HG02763 (cell line): ENCODE measurements at regions not wholly inside any gene's neighbourhood (a gene's known extent, or its start where the extent isn't known, plus 50 kb on each side); places are given as distances from the start of the nearest gene placed in this dataset.

Experiments
- ATAC-seq: cut with Tn5 transposase; IDR thresholded peaks from one replicate; pipeline ENCODE4 v1.9.1; 2021; ENCODE audit warnings: mild to moderate bottlenecking, moderate library complexity; ENCODE audit not compliant: unreplicated experiment

- no peak for ATAC-seq
Observed at GRCh38 chr2:152883951-152884487, 165.6 kb downstream of the ARL6IP6 start.

DNA sequence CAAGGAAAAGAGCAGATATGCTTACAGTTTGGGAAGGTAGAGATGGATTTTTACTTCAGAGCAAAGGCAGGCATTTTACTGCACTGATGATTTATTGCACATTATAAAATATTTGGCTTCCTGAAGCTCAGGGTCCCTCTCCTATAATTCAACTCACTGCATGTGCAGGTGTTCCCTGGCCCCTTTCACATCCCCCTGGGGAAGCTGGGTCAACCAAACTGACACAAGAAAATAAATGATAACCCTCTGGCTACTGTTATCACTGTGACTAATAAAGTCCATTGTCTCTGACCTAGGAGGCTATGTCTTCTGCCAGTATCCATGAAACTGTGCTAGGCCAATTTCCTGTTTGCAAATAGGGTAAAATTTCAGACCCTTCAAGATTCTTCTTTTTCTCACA, 163.1 kb downstream of the ARL6IP6 start:
- ATAC-seq: no peak

- no peak for ATAC-seq
Observed at GRCh38 chr2:152879275-152879674, 160.9 kb downstream of the ARL6IP6 start.

DNA sequence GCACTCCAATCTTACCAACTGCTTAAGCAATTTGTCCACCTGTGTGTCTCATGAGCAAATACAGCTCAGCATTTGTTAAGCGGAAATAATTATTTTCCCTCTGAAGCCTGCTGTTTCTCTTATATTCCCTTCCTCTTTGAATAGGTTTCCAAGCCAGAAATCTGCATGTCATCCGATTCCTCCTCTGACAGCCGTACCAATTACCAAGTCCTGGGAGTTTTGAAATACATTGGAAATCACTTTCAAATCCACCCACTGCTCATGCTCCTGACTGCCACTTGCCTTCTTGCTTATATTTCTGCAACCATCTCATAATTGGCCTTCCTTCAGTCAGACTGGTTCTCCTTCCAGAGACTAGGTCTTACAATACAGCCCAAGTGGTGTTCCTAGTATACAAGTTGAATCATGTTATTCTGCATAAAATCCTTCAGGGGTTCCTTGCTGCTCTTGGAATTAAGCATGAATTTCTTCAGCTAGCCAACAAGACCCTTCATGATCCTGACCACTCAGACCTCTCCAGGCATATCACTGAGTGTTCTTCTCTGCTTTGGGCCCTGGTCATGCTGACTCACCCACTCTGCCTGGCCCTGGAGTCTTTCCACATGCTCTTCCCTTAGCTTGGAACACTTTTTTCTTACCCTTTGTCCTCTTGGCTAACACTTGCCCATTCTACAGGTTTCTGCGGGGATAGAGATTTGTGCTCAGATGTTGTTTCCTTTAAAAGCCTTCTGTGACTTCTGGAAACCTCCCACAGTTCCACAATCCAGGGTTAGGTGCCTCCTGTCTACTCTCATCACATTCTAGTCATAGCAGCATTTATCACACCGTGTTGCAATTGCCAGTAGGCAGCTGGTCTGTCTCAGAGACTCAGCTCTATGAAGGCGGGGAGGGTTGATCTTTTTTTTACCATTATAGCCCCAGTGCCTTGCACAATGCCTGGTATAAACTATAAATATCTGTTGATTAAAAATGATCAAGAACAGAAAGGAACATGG, 157.6 kb downstream of the ARL6IP6 start:
- no peak for ATAC-seq

- no peak for ATAC-seq
Observed at GRCh38 chr2:152874955-152875354, 156.5 kb downstream of the ARL6IP6 start.

GRCh38 chr2:152870239-152870638, 151.8 kb downstream of the ARL6IP6 start:
- ATAC-seq: no peak

GRCh38 chr2:152867397-152867796, 149.0 kb downstream of the ARL6IP6 start:
- no peak for ATAC-seq

- ATAC-seq: no peak
Observed at GRCh38 chr2:152864601-152865149, 146.3 kb downstream of the ARL6IP6 start.

DNA sequence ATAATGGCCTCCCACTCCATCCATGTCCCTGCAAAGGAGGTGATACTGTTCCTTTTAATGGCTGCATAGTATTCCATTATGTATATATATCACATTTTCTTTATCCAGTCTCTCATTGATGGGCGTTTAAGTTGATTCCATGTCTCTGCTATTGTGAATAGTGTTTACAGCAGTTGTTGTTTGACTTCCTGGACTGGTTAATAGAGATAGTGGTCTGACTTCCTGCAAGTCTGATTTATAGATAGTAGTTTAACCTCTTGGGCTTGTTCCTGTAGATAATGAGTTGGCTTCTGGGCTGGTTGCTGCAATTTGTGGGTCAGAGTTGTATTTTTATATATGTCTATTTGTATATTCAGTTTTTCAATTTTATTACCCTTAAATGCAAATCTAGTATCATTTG, 145.4 kb downstream of the ARL6IP6 start:
- ATAC-seq: no peak

- ATAC-seq: no peak
Observed at GRCh38 chr2:152861349-152861942, 143.0 kb downstream of the ARL6IP6 start.

- ATAC-seq: no peak
Observed at GRCh38 chr2:152858594-152859265, 140.3 kb downstream of the ARL6IP6 start.

- ATAC-seq: no peak
Observed at GRCh38 chr2:152846697-152847470, 128.5 kb downstream of the ARL6IP6 start.

DNA sequence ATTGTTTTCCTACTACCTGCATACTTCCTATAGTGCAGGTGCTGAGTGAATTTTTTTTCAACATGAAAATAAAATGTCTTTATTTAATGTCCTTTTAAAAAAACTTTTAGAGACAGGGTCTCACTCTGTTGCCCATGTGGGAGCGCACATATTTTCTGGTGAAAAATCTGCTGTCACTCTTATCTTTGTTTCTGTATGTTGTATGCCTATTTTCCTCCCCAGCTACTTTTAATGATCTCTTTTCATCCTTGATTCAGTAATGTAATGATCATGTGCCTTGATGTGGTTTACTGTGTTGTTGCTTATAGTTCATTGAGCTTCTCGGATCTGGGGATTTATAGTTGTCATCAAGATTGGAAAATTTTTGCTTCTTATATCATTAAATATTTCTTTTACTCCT, 117.3 kb downstream of the ARL6IP6 start:
- ATAC-seq: no peak

DNA sequence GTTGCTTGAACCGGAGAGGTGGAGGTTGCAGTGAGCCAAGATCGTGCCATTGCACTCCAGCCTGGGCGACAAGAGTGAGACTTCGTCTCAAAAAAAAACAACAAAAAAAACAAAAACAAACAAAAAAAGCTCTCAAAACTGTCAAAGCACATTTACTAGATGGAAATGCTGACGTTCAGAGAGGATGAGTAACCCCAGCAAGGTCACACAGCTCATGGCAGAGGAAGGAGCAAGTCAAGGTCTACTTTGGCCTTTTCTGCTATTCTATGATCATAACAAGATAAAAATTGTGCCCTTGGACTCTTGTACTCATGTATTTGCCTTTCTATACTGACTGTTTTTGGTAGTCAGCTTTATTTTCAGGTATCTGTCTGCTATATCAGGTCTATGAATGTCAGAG, 109.5 kb downstream of the ARL6IP6 start:
- ATAC-seq: no peak

GRCh38 chr2:152826581-152827279, 108.3 kb downstream of the ARL6IP6 start:
- no peak for ATAC-seq

DNA sequence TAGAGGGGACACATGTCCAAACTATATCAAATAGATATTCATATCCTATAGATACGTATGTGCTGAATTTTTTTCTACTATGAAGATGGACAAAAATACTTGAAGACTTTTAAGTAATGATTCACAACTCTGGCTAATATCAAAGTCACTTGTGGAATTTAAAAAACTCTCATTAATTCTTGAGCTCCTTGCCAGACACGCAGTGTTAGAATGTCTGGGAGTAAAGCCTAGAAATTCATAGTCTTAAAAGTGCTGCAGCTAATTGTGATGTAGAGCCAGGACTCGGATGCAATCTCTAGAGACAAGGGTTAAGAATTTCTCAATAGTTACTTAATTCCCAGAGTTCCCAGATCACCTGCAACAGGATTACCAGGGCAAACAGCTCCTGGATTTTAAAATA, 107.4 kb downstream of the ARL6IP6 start:
- ATAC-seq: no peak

DNA sequence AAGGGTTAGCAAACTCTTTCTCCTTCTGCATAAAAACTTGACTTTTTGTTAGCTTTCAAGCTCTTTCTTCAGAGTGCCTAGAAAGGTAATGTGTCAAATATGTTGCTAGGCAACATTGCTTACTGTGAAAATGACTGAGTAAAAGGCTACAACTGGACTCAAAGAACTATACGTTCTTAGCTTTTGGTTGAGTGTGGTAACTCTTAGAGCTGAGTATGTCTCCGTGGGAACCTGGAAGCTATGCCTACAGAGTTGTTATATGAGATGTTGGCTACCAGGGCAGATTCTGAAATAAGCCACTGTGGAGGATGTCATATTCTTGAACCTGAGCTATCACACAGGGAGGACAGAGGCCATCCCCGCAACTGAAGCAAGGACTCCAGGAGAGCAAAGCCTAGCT, 105.5 kb downstream of the ARL6IP6 start:
- no peak for ATAC-seq

GRCh38 chr2:152822676-152823075, 104.3 kb downstream of the ARL6IP6 start:
- no peak for ATAC-seq

GRCh38 chr2:152820048-152820447, 101.6 kb downstream of the ARL6IP6 start:
- no peak for ATAC-seq
